Ectodermal cell (in vitro differentiated cells): ENCODE measurements at regions not wholly inside any gene's neighbourhood (a gene's known extent, or its start where the extent isn't known, plus 50 kb on each side); places are given as distances from the start of the nearest gene placed in this dataset.

Source experiments
- H3K27ac ChIP-seq: 2 replicates; pipeline ENCODE4 v1.7.0; 2013; ENCODE audit warnings: mild to moderate bottlenecking, low read depth, low read length; ENCODE audit not compliant: insufficient read depth, poor library complexity, severe bottlenecking
- H3K27me3 ChIP-seq: 2 replicates; pipeline ENCODE4 v1.7.0; 2013; ENCODE audit warnings: mild to moderate bottlenecking, low read length; ENCODE audit not compliant: insufficient read depth, control insufficient read depth, poor library complexity, severe bottlenecking
- H3K36me3 ChIP-seq: one replicate; pipeline ENCODE4 v1.7.0; 2013; ENCODE audit warnings: low read length; ENCODE audit not compliant: control insufficient read depth, insufficient read depth
- H3K4me1 ChIP-seq: one replicate; pipeline ENCODE4 v1.7.0; 2013; ENCODE audit warnings: low read length; ENCODE audit not compliant: control insufficient read depth, insufficient read depth
- H3K4me3 ChIP-seq: 2 replicates; pipeline ENCODE4 v1.7.0; 2013; ENCODE audit warnings: low read depth, low read length, control low read depth; ENCODE audit not compliant: insufficient read depth
- H3K9me3 ChIP-seq: 2 replicates; pipeline ENCODE4 v1.7.0; 2013; ENCODE audit warnings: mild to moderate bottlenecking, low read length, moderate library complexity; ENCODE audit not compliant: control insufficient read depth
- WGBS, 2 experiments: methylation state at CpG; one replicate each; pipeline ENCODE4 v1.1.7; 2013; ENCODE audit warnings: missing lambda C conversion rate in 2 of 2; 5-methylcytosine and 5-hydroxymethylcytosine counted together

GRCh38 chr18:31247574-31248199 lies 70.3 kb upstream of the DSG1 start:
- Histone ChIP-seq H3K27me3 (no peaks in the 10 kb centered on the region), H3K36me3 (no peaks in the 10 kb centered on the region), H3K4me1 (peaks cover 14% of the 10 kb centered on the region), H3K9me3 (no peaks in the 10 kb centered on the region), H3K27ac (no peak overlapping the region), H3K4me3 (no peak overlapping the region)
- 82 to 96% methylated on average over 4 of the region's 6 CpGs for WGBS, 2 experiments

GRCh38 chr18:31248783-31249521 lies 69.0 kb upstream of the DSG1 start:
- Histone ChIP-seq H3K4me1 (peaks cover 14% of the 10 kb centered on the region), H3K9me3 (no peaks in the 10 kb centered on the region), H3K27ac (no peak overlapping the region), H3K4me3 (no peak overlapping the region), H3K36me3 (no peaks in the 10 kb centered on the region), H3K27me3 (no peaks in the 10 kb centered on the region)
- WGBS, 2 experiments: 86 to 96% methylated on average over 6 of the region's 6 CpGs

- H3K27ac ChIP-seq: no peak overlapping the region
- WGBS, 2 experiments: 91 to 97% methylated on average over 1 of the region's 2 CpGs
- H3K9me3 ChIP-seq: no peaks in the 10 kb centered on the region
- H3K27me3 ChIP-seq: no peaks in the 10 kb centered on the region
- no peak overlapping the region for H3K4me3 ChIP-seq
- no peaks in the 10 kb centered on the region for H3K36me3 ChIP-seq
- H3K4me1 ChIP-seq: no peaks in the 10 kb centered on the region
Measured at GRCh38 chr18:31250902-31251301, 67.1 kb upstream of the DSG1 start.

GRCh38 chr18:31252522-31252921 lies 65.4 kb upstream of the DSG1 start:
- Histone ChIP-seq H3K4me1 (no peaks in the 10 kb centered on the region), H3K27ac (no peak overlapping the region), H3K4me3 (no peak overlapping the region), H3K9me3 (no peaks in the 10 kb centered on the region), H3K36me3 (no peaks in the 10 kb centered on the region), H3K27me3 (no peaks in the 10 kb centered on the region)
- WGBS, 2 experiments: 50 to 88% methylated on average over 1 of the region's 1 CpG

- H3K9me3 ChIP-seq: no peaks in the 10 kb centered on the region
- H3K27me3 ChIP-seq: no peaks in the 10 kb centered on the region
- H3K36me3 ChIP-seq: no peaks in the 10 kb centered on the region
- H3K4me3 ChIP-seq: no peak overlapping the region
- H3K27ac ChIP-seq: no peak overlapping the region
- H3K4me1 ChIP-seq: no peaks in the 10 kb centered on the region
- WGBS, 2 experiments: 93 to 97% methylated on average over 1 of the region's 1 CpG
Measured at GRCh38 chr18:31255953-31256352, 62.0 kb upstream of the DSG1 start.

- peaks cover 7% of the 10 kb centered on the region for H3K4me1 ChIP-seq
- no peaks in the 10 kb centered on the region for H3K9me3 ChIP-seq
- WGBS, 2 experiments: 93 to 95% methylated on average over 1 to 3 of the region's 3 CpGs
- H3K27me3 ChIP-seq: no peaks in the 10 kb centered on the region
- no peak overlapping the region for H3K27ac ChIP-seq
- H3K4me3 ChIP-seq: no peak overlapping the region
- H3K36me3 ChIP-seq: no peaks in the 10 kb centered on the region
Measured at GRCh38 chr18:31258789-31259188, 59.2 kb upstream of the DSG1 start.

- Histone ChIP-seq H3K4me3 (no peak overlapping the region), H3K4me1 (peaks cover 7% of the 10 kb centered on the region), H3K36me3 (no peaks in the 10 kb centered on the region), H3K9me3 (no peaks in the 10 kb centered on the region), H3K27ac (no peak overlapping the region), H3K27me3 (no peaks in the 10 kb centered on the region)
- 88 to 100% methylated on average over 4 of the region's 6 CpGs for WGBS, 2 experiments
Measured at GRCh38 chr18:31261792-31262582, 56.0 kb upstream of the DSG1 start.

GRCh38 chr18:31267823-31268481 lies 50.0 kb upstream of the DSG1 start:
- Histone ChIP-seq H3K27me3 (no peaks in the 10 kb centered on the region), H3K36me3 (no peaks in the 10 kb centered on the region), H3K4me1 (no peaks in the 10 kb centered on the region), H3K4me3 (no peak overlapping the region), H3K9me3 (no peaks in the 10 kb centered on the region), H3K27ac (no peak overlapping the region)
- WGBS, 2 experiments: 81 to 89% methylated on average over 2 of the region's 2 CpGs
